Islet of Langerhans (tissue), 1 donor: ENCODE measurements at regions not wholly inside any gene's neighbourhood (a gene's known extent, or its start where the extent isn't known, plus 50 kb on each side); places are given as distances from the start of the nearest gene placed in this dataset.
"Not testable (repeated sequence)": the region's sequence is repeated elsewhere in the genome, so short reads cannot be mapped to it uniquely, and the experiment has no call there.

Experiments used
- FAIRE-seq: peaks from one replicate; lab custom pipeline; 2011; peaks lifted over from hg19 to GRCh38; lab: Jason Lieb, UNC

- FAIRE-seq = no peak
Observed at GRCh38 chr6:82584856-82585255, 221.2 kb downstream of the TPBG start.

GRCh38 chr6:82588020-82588419 is 224.4 kb downstream of the TPBG start:
- no peak for FAIRE-seq

- no peak for FAIRE-seq
Observed at GRCh38 chr6:82588859-82589412, 225.3 kb downstream of the TPBG start.

- FAIRE-seq = no peak
Observed at GRCh38 chr6:82589509-82590206, 226.0 kb downstream of the TPBG start.

- peak; percentile 79 for FAIRE-seq
Observed at GRCh38 chr6:82597201-82597600, 233.6 kb downstream of the TPBG start.

- no peak for FAIRE-seq
Observed at GRCh38 chr6:82602776-82603175, 239.2 kb downstream of the TPBG start.

GRCh38 chr6:82603871-82604270 is 240.3 kb downstream of the TPBG start:
- FAIRE-seq = no peak

GRCh38 chr6:82607998-82608725 is 244.5 kb downstream of the TPBG start:
- FAIRE-seq = no peak

GRCh38 chr6:82608781-82609180 is 245.2 kb downstream of the TPBG start:
- no peak for FAIRE-seq

GRCh38 chr6:82611751-82612150 is 248.1 kb downstream of the TPBG start:
- FAIRE-seq = no peak

GRCh38 chr6:82612475-82613039 is 248.9 kb downstream of the TPBG start:
- no peak for FAIRE-seq

GRCh38 chr6:82614518-82614917 is 250.9 kb downstream of the TPBG start:
- FAIRE-seq = no peak

GRCh38 chr6:82616386-82617028 is 252.9 kb downstream of the TPBG start:
- no peak for FAIRE-seq

GRCh38 chr6:82617648-82618047 is 254.0 kb downstream of the TPBG start:
- FAIRE-seq = no peak

- FAIRE-seq = no peak
Observed at GRCh38 chr6:82619573-82619972, 256.0 kb downstream of the TPBG start.

GRCh38 chr6:82622461-82622860 is 258.8 kb downstream of the TPBG start:
- no peak for FAIRE-seq

GRCh38 chr6:82624251-82624650 is 260.6 kb downstream of the TPBG start:
- FAIRE-seq = no peak

GRCh38 chr6:82626946-82627345 is 263.3 kb downstream of the TPBG start:
- FAIRE-seq = not testable (repeated sequence)

- FAIRE-seq = no peak
Observed at GRCh38 chr6:82629921-82630320, 266.3 kb downstream of the TPBG start.

- FAIRE-seq = no peak
Observed at GRCh38 chr6:82641677-82642076, 278.1 kb downstream of the TPBG start.

GRCh38 chr6:82645536-82646230 is 282.1 kb downstream of the TPBG start:
- FAIRE-seq = no peak

- FAIRE-seq = no peak
Observed at GRCh38 chr6:82646231-82646615, 282.6 kb downstream of the TPBG start.
